Suprapubic skin (tissue), 4 donors: ENCODE measurements at regions not wholly inside any gene's neighbourhood (a gene's known extent, or its start where the extent isn't known, plus 50 kb on each side); places are given as distances from the start of the nearest gene placed in this dataset.
"Not testable (repeated sequence)": the region's sequence is repeated elsewhere in the genome, so short reads cannot be mapped to it uniquely, and the experiment has no call there.

ENCODE experiments used
- DNase-seq, 2 donors: peaks; one replicate each; pipeline ENCODE4 v3.0.0-alpha.2; 2019; ENCODE audit warnings: low spot score in 2 of 2
- H3K27ac ChIP-seq: fragments of 200-600 bp; sonication (generic); one replicate; pipeline ENCODE4 v1.5.1; 2019
- H3K27me3 ChIP-seq: fragments of 200-600 bp; sonication (generic); one replicate; pipeline ENCODE4 v1.5.1; 2019
- H3K36me3 ChIP-seq: fragments of 200-600 bp; sonication (generic); one replicate; pipeline ENCODE4 v1.5.1; 2019
- H3K4me1 ChIP-seq: fragments of 200-600 bp; sonication (generic); one replicate; pipeline ENCODE4 v1.5.1; 2019
- H3K4me3 ChIP-seq: fragments of 200-600 bp; sonication (generic); one replicate; pipeline ENCODE4 v1.5.1; 2019; ENCODE audit warnings: mild to moderate bottlenecking
- H3K9me3 ChIP-seq: fragments of 200-600 bp; sonication (generic); one replicate; pipeline ENCODE4 v1.5.1; 2019
- CTCF ChIP-seq, 2 donors: fragments of 200-600 bp in 1 of 2; fragments of 450-650 bp in 1 of 2; sonication (generic) in 1 of 2; IDR thresholded peaks; one replicate each; pipeline ENCODE4 v1.5.1; 2016 to 2019; ENCODE audit warnings: antibody characterized with exemption in 2 of 2, mild to moderate bottlenecking in 1 of 2, moderate library complexity in 1 of 2
- EP300 ChIP-seq: sonication (generic); formaldehyde crosslinking; IDR thresholded peaks from one replicate; pipeline ENCODE4 v1.6.1; 2017; ENCODE audit warnings: antibody characterized with exemption
- POLR2A ChIP-seq, 2 donors: fragments of 450-650 bp; IDR thresholded peaks; one replicate each; pipeline ENCODE4 v1.6.1; 2017; ENCODE audit warnings: antibody characterized with exemption in 2 of 2, mild to moderate bottlenecking in 2 of 2, moderate library complexity in 2 of 2
- POLR2AphosphoS5 ChIP-seq, 3 donors: sonication (generic); formaldehyde crosslinking; IDR thresholded peaks; one replicate each; pipeline ENCODE4 v1.6.1; 2017; ENCODE audit warnings: antibody characterized with exemption in 3 of 3
- WGBS: methylation state at CpG from one replicate; pipeline ENCODE4 v1.1.5; 2018; 5-methylcytosine and 5-hydroxymethylcytosine counted together

- Histone ChIP-seq H3K4me3 (no peak overlapping the region), H3K36me3 (no peaks in the 10 kb centered on the region), H3K27ac (no peak overlapping the region), H3K4me1 (peaks cover 3% of the 10 kb centered on the region), H3K27me3 (no peaks in the 10 kb centered on the region), H3K9me3 (no peaks in the 10 kb centered on the region)
- TF ChIP-seq POLR2AphosphoS5 (IDR thresholded peaks at IDR 0.05) (no peak), EP300 (no peak), CTCF (IDR thresholded peaks at IDR 0.05) (no peak), POLR2A (IDR thresholded peaks at IDR 0.05) (no peak)
- DNase-seq = no peak
- WGBS = 96% methylated on average over 1 of the region's 1 CpG
Measured at GRCh38 chr17:68679882-68680281, 78.7 kb upstream of the FAM20A start.

GRCh38 chr17:68676856-68677255 lies 75.7 kb upstream of the FAM20A start:
- DNase-seq = no peak
- no peak overlapping the region for H3K27ac ChIP-seq
- H3K27me3 ChIP-seq = no peaks in the 10 kb centered on the region
- no peaks in the 10 kb centered on the region for H3K4me1 ChIP-seq
- H3K9me3 ChIP-seq = no peaks in the 10 kb centered on the region
- TF ChIP-seq EP300 = no peak
- TF ChIP-seq POLR2AphosphoS5 (IDR thresholded peaks at IDR 0.05) = no peak
- TF ChIP-seq CTCF (IDR thresholded peaks at IDR 0.05) = no peak
- no peak for TF ChIP-seq POLR2A (IDR thresholded peaks at IDR 0.05)
- 81% methylated on average over 8 of the region's 8 CpGs for WGBS
- H3K4me3 ChIP-seq = no peak overlapping the region
- H3K36me3 ChIP-seq = no peaks in the 10 kb centered on the region

- Histone ChIP-seq H3K9me3 (no peaks in the 10 kb centered on the region), H3K4me1 (no peaks in the 10 kb centered on the region), H3K36me3 (no peaks in the 10 kb centered on the region), H3K27ac (no peak overlapping the region), H3K27me3 (no peaks in the 10 kb centered on the region), H3K4me3 (no peak overlapping the region)
- no peak for DNase-seq
- TF ChIP-seq POLR2A (IDR thresholded peaks at IDR 0.05) = no peak
- no peak for TF ChIP-seq EP300
- no peak for TF ChIP-seq POLR2AphosphoS5 (IDR thresholded peaks at IDR 0.05)
- TF ChIP-seq CTCF (IDR thresholded peaks at IDR 0.05) = no peak
- WGBS = 43% methylated on average over 5 of the region's 5 CpGs
Measured at GRCh38 chr17:68675723-68676122, 74.6 kb upstream of the FAM20A start.

- Histone ChIP-seq H3K9me3 (no peaks in the 10 kb centered on the region), H3K4me1 (no peaks in the 10 kb centered on the region), H3K4me3 (no peak overlapping the region), H3K27ac (no peak overlapping the region), H3K36me3 (no peaks in the 10 kb centered on the region), H3K27me3 (no peaks in the 10 kb centered on the region)
- no peak for DNase-seq
- 87% methylated on average over 14 of the region's 14 CpGs for WGBS
- TF ChIP-seq POLR2A (IDR thresholded peaks at IDR 0.05) = no peak
- TF ChIP-seq EP300 = no peak
Measured at GRCh38 chr17:68674029-68674925, 73.1 kb upstream of the FAM20A start.

GRCh38 chr17:68670967-68671693 lies 70.0 kb upstream of the FAM20A start:
- TF ChIP-seq POLR2AphosphoS5 (IDR thresholded peaks at IDR 0.05) (no peak), CTCF (IDR thresholded peaks at IDR 0.05) (no peak), EP300 (no peak), POLR2A (IDR thresholded peaks at IDR 0.05) (no peak)
- DNase-seq = no peak
- no peaks in the 10 kb centered on the region for H3K9me3 ChIP-seq
- H3K36me3 ChIP-seq = no peaks in the 10 kb centered on the region
- H3K27me3 ChIP-seq = no peaks in the 10 kb centered on the region
- WGBS = 70% methylated on average over 7 of the region's 7 CpGs
- H3K4me1 ChIP-seq = no peaks in the 10 kb centered on the region
- no peak overlapping the region for H3K27ac ChIP-seq
- no peak overlapping the region for H3K4me3 ChIP-seq

GRCh38 chr17:68666438-68666837 lies 65.3 kb upstream of the FAM20A start:
- not testable (repeated sequence) for H3K9me3 ChIP-seq, H3K4me1 ChIP-seq, DNase-seq, H3K4me3 ChIP-seq, H3K27me3 ChIP-seq, H3K27ac ChIP-seq, H3K36me3 ChIP-seq
- 74% methylated on average over 5 of the region's 5 CpGs for WGBS
